ENCODE measurements at regions not wholly inside any gene's neighbourhood (a gene's known extent, or its start where the extent isn't known, plus 50 kb on each side); places are given as distances from the start of the nearest gene placed in this dataset.

DNA sequence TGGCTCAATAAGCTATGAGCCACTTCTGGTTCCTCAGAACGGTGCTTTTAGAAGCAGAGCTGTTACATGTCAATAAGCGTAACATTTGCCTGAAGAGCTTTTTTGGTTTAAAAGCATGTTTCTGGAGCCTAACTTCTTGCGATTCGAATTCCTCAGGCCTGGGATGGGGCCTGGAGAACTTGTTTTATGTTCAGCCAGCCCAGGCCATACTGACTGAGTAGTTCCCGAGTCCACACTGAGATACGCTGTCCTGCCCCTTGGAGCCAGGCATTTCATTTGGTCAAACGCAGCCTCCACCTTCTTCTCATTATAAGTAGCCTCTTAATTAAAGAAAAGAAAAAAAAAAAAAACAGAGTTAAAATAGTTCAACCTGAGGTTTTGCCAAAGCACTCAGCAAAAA, 260.6 kb upstream of the ANKRD55 start:
- TF ChIP-seq POLR2AphosphoS5 (IDR thresholded peaks at IDR 0.05; ENCODE audit: low read depth, low read length) (no peak), SIN3A (IDR thresholded peaks at IDR 0.05; ENCODE audit: borderline replicate concordance, insufficient read depth, low read length) (no peak), FOXP2 (optimal IDR thresholded peaks at IDR 0.05; ENCODE audit: borderline replicate concordance, extremely low read depth, extremely low read length, insufficient read depth) (no peak), TAF1 (IDR thresholded peaks at IDR 0.05; ENCODE audit: borderline replicate concordance, insufficient read depth, low read length) (no peak)
- TF ChIP-seq, protein P1, sequence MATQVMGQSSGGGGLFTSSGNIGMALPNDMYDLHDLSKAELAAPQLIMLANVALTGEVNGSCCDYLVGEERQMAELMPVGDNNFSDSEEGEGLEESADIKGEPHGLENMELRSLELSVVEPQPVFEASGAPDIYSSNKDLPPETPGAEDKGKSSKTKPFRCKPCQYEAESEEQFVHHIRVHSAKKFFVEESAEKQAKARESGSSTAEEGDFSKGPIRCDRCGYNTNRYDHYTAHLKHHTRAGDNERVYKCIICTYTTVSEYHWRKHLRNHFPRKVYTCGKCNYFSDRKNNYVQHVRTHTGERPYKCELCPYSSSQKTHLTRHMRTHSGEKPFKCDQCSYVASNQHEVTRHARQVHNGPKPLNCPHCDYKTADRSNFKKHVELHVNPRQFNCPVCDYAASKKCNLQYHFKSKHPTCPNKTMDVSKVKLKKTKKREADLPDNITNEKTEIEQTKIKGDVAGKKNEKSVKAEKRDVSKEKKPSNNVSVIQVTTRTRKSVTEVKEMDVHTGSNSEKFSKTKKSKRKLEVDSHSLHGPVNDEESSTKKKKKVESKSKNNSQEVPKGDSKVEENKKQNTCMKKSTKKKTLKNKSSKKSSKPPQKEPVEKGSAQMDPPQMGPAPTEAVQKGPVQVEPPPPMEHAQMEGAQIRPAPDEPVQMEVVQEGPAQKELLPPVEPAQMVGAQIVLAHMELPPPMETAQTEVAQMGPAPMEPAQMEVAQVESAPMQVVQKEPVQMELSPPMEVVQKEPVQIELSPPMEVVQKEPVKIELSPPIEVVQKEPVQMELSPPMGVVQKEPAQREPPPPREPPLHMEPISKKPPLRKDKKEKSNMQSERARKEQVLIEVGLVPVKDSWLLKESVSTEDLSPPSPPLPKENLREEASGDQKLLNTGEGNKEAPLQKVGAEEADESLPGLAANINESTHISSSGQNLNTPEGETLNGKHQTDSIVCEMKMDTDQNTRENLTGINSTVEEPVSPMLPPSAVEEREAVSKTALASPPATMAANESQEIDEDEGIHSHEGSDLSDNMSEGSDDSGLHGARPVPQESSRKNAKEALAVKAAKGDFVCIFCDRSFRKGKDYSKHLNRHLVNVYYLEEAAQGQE (IDR thresholded peaks at IDR 0.05; ENCODE audit: insufficient read depth in 1 of 2, low read depth in 2 of 2, low read length in 2 of 2): no peak

DNA sequence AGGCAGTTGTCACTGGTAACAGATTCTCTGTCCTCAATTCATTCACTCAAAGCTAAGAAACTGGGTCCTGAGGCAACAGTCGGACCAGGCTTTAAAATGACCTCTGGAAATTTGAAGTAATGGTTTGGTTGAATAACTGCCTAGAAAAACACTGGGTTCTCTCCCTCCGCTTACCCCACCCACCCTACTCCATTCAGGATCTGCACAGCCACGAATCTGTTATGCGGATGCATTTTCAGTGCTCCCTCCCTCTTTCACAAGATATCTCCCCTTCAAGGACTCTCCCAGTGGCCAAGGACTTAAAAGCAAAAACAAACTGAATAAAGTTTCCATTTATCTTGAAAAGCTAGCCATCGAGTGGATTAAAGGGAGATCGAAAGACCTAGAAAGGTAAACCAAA, 260.2 kb upstream of the ANKRD55 start:
- TF ChIP-seq, protein P1 (IDR thresholded peaks at IDR 0.05; ENCODE audit: insufficient read depth in 1 of 2, low read depth in 2 of 2, low read length in 2 of 2): no peak
- no peak for TF ChIP-seq POLR2AphosphoS5 (IDR thresholded peaks at IDR 0.05; ENCODE audit: low read depth, low read length)

DNA sequence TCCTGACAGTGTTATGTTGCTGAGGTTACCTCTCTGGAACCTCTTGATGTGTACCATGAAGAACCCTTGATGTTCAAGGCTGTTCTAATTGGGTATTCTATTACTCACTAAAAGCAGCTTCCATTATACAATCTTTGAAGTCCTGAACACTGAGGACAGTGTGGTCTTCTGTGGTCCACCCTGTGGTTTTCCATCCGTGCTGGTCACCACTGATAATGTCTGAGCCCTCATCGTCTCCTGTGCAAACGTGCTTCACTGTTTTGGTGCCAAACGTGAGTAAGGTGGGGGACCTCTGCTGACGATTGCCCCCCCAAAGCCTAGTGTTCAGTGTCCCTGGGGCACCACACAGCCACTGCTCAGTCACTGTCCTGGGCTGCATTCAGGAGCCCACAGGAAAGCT, 259.7 kb upstream of the ANKRD55 start:
- no peak for TF ChIP-seq POLR2AphosphoS5 (IDR thresholded peaks at IDR 0.05; ENCODE audit: low read depth, low read length)
- TF ChIP-seq FOXP2 (optimal IDR thresholded peaks at IDR 0.05; ENCODE audit: borderline replicate concordance, extremely low read depth, extremely low read length, insufficient read depth): no peak
- TF ChIP-seq, protein P1 (IDR thresholded peaks at IDR 0.05; ENCODE audit: insufficient read depth in 1 of 2, low read depth in 2 of 2, low read length in 2 of 2): no peak
- TF ChIP-seq SIN3A (IDR thresholded peaks at IDR 0.05; ENCODE audit: borderline replicate concordance, insufficient read depth, low read length): no peak
- TF ChIP-seq TAF1 (IDR thresholded peaks at IDR 0.05; ENCODE audit: borderline replicate concordance, insufficient read depth, low read length): no peak

DNA sequence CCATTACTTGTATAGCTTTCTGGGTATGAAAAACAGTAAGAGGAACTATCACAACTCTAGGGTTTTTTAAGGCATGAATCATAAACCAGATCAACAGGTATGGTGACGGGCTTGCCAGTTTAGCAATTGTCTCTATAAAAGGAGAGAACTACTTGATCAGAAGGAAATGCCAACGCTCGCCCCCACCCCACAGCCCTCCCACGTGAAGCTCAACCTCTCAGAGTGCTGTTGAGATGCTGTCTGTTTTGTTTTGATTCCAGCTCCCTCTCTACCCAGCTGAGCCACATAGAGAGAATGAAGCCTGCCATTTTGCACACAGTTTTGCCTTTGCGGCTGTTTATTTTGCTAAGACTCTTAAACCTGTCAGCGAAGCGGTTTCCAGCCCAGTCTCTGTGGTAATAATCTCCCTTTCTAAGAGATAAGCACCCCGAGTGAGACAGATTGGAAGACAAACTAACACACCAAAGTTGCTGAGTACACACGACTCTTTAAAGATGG, 257.9 kb upstream of the ANKRD55 start:
- TF ChIP-seq POLR2AphosphoS5 (IDR thresholded peaks at IDR 0.05; ENCODE audit: low read depth, low read length): no peak
- TF ChIP-seq, protein P1 (IDR thresholded peaks at IDR 0.05; ENCODE audit: insufficient read depth in 1 of 2, low read depth in 2 of 2, low read length in 2 of 2): no peak
- no peak for TF ChIP-seq SIN3A (IDR thresholded peaks at IDR 0.05; ENCODE audit: borderline replicate concordance, insufficient read depth, low read length)
- TF ChIP-seq FOXP2 (optimal IDR thresholded peaks at IDR 0.05; ENCODE audit: borderline replicate concordance, extremely low read depth, extremely low read length, insufficient read depth): no peak
- no peak for TF ChIP-seq TAF1 (IDR thresholded peaks at IDR 0.05; ENCODE audit: borderline replicate concordance, insufficient read depth, low read length)

DNA sequence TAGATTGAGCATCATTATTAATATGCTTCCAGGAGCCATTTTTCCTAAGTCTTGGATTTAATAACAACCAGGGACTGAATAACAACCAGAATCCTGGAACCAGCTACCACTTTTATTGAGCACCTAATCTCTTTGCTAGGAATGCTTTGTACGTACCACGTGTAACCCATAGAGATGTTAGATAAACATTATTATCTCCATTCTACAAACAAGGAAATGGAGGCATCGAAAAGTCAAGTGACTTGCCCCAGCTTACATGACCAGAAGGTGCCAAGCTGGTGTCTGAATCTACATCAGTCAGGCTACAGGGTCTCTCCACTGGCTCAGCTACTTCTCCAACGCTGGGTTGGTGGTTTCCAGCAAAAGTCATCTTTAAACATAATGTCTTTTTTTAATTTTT, 256.1 kb upstream of the ANKRD55 start:
- TF ChIP-seq SIN3A (IDR thresholded peaks at IDR 0.05; ENCODE audit: borderline replicate concordance, insufficient read depth, low read length) (no peak), FOXP2 (optimal IDR thresholded peaks at IDR 0.05; ENCODE audit: borderline replicate concordance, extremely low read depth, extremely low read length, insufficient read depth) (no peak), POLR2AphosphoS5 (IDR thresholded peaks at IDR 0.05; ENCODE audit: low read depth, low read length) (no peak), TAF1 (IDR thresholded peaks at IDR 0.05; ENCODE audit: borderline replicate concordance, insufficient read depth, low read length) (no peak)
- TF ChIP-seq, protein P1 (IDR thresholded peaks at IDR 0.05; ENCODE audit: insufficient read depth in 1 of 2, low read depth in 2 of 2, low read length in 2 of 2): no peak

Measured in PFSK-1 (cell line).